ENCODE measurements at regions not wholly inside any gene's neighbourhood (a gene's known extent, or its start where the extent isn't known, plus 50 kb on each side); places are given as distances from the start of the nearest gene placed in this dataset.

DNA sequence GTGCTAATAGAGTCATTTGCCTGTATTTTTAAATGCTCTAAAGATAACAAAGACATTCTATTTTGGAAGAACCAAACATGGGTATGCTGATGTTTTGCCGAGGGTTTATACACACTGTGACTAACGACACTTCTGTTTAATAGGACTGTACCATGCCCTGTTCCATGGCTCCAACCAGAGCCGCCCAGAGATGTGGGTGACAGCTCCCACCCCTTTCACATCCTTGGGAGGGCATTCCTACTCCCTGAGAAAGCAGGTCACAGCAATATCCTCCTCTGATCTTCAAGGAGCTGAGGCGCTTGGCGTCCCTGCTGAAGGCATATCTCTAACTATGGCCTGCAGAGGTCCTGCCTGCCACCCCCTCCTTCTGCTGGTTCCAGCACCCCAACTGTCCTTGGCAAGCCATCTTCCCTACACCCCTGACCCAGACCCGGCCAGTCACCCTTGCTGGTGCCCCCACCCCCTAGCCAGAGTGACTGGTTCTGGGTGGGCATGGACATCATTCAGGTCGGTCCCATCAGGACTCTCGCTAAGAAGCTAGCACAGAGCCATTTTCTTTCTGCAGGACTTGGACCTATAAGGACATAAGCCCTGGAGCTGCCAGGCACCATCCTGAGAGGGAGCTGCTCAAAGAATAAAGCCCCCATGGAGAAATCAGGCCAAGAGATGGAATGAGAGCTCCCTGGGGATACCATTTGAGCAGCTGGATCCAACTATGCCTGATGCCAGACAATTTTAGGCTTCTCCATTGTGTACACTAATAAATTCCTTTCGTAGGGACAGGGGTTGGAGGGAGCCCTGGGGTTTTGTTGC lies 381.3 kb downstream of the CTTN start:
- Histone ChIP-seq H4K20me1 (replicated peaks; ENCODE audit: insufficient read depth) (no peaks in the 10 kb centered on the region), H3K4me1 (ENCODE audit: insufficient read depth) (no peaks in the 10 kb centered on the region), H3K27me3 (ENCODE audit: insufficient read depth) (no peaks in the 10 kb centered on the region), H3K4me3 (no peak overlapping the region), H3K27ac (ENCODE audit: low read depth) (no peak overlapping the region), H2AFZ (no peak overlapping the region), H3K36me3 (ENCODE audit: insufficient read depth) (no peaks in the 10 kb centered on the region), H3K4me2 (no peak overlapping the region), H3K9me2 (ENCODE audit: insufficient read depth) (no peaks in the 10 kb centered on the region), H3F3A (replicated peaks; ENCODE audit: low read depth) (no peaks in the 10 kb centered on the region), H3K79me2 (replicated peaks; ENCODE audit: insufficient read depth) (no peaks in the 10 kb centered on the region)
- H3K4me1 Mint-ChIP-seq = no peaks in the 10 kb centered on the region
- peaks cover 2% of the 10 kb centered on the region for H3K27me3 Mint-ChIP-seq (ENCODE audit: insufficient read depth, low read depth, poor library complexity)
- no peak overlapping the region for H3K27ac Mint-ChIP-seq
- no peak overlapping the region for H3K4me3 Mint-ChIP-seq
- TF ChIP-seq ZNF114 (CRISPR knock-in tag; IDR thresholded peaks at IDR 0.05) = no peak
- no peak for TF ChIP-seq EZH2phosphoT487 (IDR thresholded peaks at IDR 0.05; ENCODE audit: unreplicated experiment)
- TF ChIP-seq, protein P1, sequence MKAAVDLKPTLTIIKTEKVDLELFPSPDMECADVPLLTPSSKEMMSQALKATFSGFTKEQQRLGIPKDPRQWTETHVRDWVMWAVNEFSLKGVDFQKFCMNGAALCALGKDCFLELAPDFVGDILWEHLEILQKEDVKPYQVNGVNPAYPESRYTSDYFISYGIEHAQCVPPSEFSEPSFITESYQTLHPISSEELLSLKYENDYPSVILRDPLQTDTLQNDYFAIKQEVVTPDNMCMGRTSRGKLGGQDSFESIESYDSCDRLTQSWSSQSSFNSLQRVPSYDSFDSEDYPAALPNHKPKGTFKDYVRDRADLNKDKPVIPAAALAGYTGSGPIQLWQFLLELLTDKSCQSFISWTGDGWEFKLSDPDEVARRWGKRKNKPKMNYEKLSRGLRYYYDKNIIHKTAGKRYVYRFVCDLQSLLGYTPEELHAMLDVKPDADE (IDR thresholded peaks at IDR 0.05) = no peak
- no peaks in the 10 kb centered on the region for H3K9me3 Mint-ChIP-seq
- no peak for ATAC-seq
- DNase-seq (ENCODE audit: low spot score) = no peak
- peaks cover 3% of the 10 kb centered on the region for H3K36me3 Mint-ChIP-seq (ENCODE audit: low read depth)

DNA sequence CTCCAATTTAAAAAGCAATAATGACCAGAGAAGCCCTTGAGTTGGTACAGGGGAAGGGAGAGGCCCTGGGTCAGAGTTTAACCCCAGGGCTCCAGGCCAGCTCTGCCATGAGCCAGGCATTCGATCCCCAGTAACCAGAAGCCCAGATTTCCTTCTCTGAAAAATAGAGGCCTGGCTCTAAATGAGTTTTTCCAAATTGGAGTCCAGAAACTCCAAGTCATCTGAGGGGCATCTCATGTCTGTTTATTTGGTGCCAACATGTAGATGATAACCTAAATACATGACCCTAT lies 381.9 kb downstream of the CTTN start:
- no peak overlapping the region for H3K4me2 ChIP-seq
- H4K20me1 ChIP-seq (replicated peaks; ENCODE audit: insufficient read depth) = no peaks in the 10 kb centered on the region
- H2AFZ ChIP-seq = no peak overlapping the region
- Mint-ChIP-seq H3K4me1 (no peaks in the 10 kb centered on the region), H3K4me3 (no peak overlapping the region), H3K36me3 (ENCODE audit: low read depth) (peaks cover 2% of the 10 kb centered on the region), H3K27ac (no peak overlapping the region), H3K27me3 (ENCODE audit: insufficient read depth, low read depth, poor library complexity) (peaks cover 2% of the 10 kb centered on the region), H3K9me3 (no peaks in the 10 kb centered on the region)
- no peaks in the 10 kb centered on the region for H3K9me2 ChIP-seq (ENCODE audit: insufficient read depth)
- H3K27ac ChIP-seq (ENCODE audit: low read depth) = no peak overlapping the region
- TF ChIP-seq CREB1 (CRISPR knock-in tag; IDR thresholded peaks at IDR 0.05; ENCODE audit: low read depth) (no peak), POLR2AphosphoS5 (IDR thresholded peaks at IDR 0.05; ENCODE audit: low read depth) (no peak), EZH2phosphoT487 (IDR thresholded peaks at IDR 0.05; ENCODE audit: unreplicated experiment) (no peak)
- TF ChIP-seq, protein P2, sequence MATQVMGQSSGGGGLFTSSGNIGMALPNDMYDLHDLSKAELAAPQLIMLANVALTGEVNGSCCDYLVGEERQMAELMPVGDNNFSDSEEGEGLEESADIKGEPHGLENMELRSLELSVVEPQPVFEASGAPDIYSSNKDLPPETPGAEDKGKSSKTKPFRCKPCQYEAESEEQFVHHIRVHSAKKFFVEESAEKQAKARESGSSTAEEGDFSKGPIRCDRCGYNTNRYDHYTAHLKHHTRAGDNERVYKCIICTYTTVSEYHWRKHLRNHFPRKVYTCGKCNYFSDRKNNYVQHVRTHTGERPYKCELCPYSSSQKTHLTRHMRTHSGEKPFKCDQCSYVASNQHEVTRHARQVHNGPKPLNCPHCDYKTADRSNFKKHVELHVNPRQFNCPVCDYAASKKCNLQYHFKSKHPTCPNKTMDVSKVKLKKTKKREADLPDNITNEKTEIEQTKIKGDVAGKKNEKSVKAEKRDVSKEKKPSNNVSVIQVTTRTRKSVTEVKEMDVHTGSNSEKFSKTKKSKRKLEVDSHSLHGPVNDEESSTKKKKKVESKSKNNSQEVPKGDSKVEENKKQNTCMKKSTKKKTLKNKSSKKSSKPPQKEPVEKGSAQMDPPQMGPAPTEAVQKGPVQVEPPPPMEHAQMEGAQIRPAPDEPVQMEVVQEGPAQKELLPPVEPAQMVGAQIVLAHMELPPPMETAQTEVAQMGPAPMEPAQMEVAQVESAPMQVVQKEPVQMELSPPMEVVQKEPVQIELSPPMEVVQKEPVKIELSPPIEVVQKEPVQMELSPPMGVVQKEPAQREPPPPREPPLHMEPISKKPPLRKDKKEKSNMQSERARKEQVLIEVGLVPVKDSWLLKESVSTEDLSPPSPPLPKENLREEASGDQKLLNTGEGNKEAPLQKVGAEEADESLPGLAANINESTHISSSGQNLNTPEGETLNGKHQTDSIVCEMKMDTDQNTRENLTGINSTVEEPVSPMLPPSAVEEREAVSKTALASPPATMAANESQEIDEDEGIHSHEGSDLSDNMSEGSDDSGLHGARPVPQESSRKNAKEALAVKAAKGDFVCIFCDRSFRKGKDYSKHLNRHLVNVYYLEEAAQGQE (IDR thresholded peaks at IDR 0.05; ENCODE audit: unreplicated experiment) = no peak
- H3K36me3 ChIP-seq (ENCODE audit: insufficient read depth) = no peaks in the 10 kb centered on the region
- no peak for DNase-seq (ENCODE audit: low spot score)
- no peak for ATAC-seq
- no peaks in the 10 kb centered on the region for H3K4me1 ChIP-seq (ENCODE audit: insufficient read depth)
- no peak overlapping the region for H3K4me3 ChIP-seq
- no peaks in the 10 kb centered on the region for H3K27me3 ChIP-seq (ENCODE audit: insufficient read depth)
- H3K79me2 ChIP-seq (replicated peaks; ENCODE audit: insufficient read depth) = no peaks in the 10 kb centered on the region
- H3F3A ChIP-seq (replicated peaks; ENCODE audit: low read depth) = no peaks in the 10 kb centered on the region

Measured in GM23338 (cell line).